Gastroesophageal sphincter (tissue), 4 donors: ENCODE measurements at regions not wholly inside any gene's neighbourhood (a gene's known extent, or its start where the extent isn't known, plus 50 kb on each side); places are given as distances from the start of the nearest gene placed in this dataset.

ENCODE experiments used
- ATAC-seq: fragments of 150-250 bp; one replicate; pipeline ENCODE4 v1.9.1; 2016; ENCODE audit warnings: mild to moderate bottlenecking, moderate library complexity
- H3K27ac ChIP-seq, 4 donors: fragments of 200-600 bp; sonication (generic) in 3 of 4; 1 replicate in 3 of 4; 2 replicates in 1 of 4; pipeline ENCODE4 v1.5.1; 2016 to 2019
- H3K27me3 ChIP-seq: fragments of 200-600 bp; sonication (generic); one replicate; pipeline ENCODE4 v1.5.1; 2019
- H3K36me3 ChIP-seq, 2 donors: fragments of 200-600 bp; sonication (generic); one replicate each; pipeline ENCODE4 v1.5.1; 2019; ENCODE audit warnings: control low read depth in 1 of 2
- H3K4me1 ChIP-seq, 3 donors: fragments of 200-600 bp; sonication (generic); 1 replicate in 2 of 3; 2 replicates in 1 of 3; pipeline ENCODE4 v1.5.1; 2016 to 2019; ENCODE audit warnings: control low read depth in 2 of 3
- H3K4me3 ChIP-seq, 2 donors: fragments of 200-600 bp; sonication (generic); one replicate each; pipeline ENCODE4 v1.5.1; 2019; ENCODE audit warnings: mild to moderate bottlenecking in 1 of 2, moderate library complexity in 1 of 2
- H3K9me3 ChIP-seq, 3 donors: fragments of 200-600 bp; sonication (generic); one replicate each; pipeline ENCODE4 v1.5.1; 2017 to 2019; ENCODE audit warnings: control low read depth in 2 of 3
- EP300 ChIP-seq: sonication (generic); formaldehyde crosslinking; IDR thresholded peaks from one replicate; pipeline ENCODE4 v1.6.1; 2017; ENCODE audit warnings: antibody characterized with exemption, mild to moderate bottlenecking
- POLR2A ChIP-seq, 2 donors: fragments of 450-650 bp; IDR thresholded peaks; one replicate each; pipeline ENCODE4 v1.6.1; 2017; ENCODE audit warnings: antibody characterized with exemption in 2 of 2, mild to moderate bottlenecking in 2 of 2, moderate library complexity in 1 of 2
- POLR2AphosphoS5 ChIP-seq: sonication (generic); formaldehyde crosslinking; IDR thresholded peaks from one replicate; pipeline ENCODE4 v1.6.1; 2017; ENCODE audit warnings: antibody characterized with exemption
- WGBS, 2 donors: methylation state at CpG; one replicate each; pipeline ENCODE4 v1.1.5; 2018; ENCODE audit warnings: low coverage in 1 of 2; 5-methylcytosine and 5-hydroxymethylcytosine counted together
- TF ChIP-seq, protein P1 (sequence below), 4 experiments: fragments of 200-600 bp in 2 of 4; fragments of 450-650 bp in 2 of 4; sonication (generic) in 1 of 4; IDR thresholded peaks; one replicate each; pipeline ENCODE4 v1.5.1; 2017 to 2019; ENCODE audit warnings: antibody characterized with exemption in 4 of 4, mild to moderate bottlenecking in 2 of 4, moderate library complexity in 2 of 4

DNA sequence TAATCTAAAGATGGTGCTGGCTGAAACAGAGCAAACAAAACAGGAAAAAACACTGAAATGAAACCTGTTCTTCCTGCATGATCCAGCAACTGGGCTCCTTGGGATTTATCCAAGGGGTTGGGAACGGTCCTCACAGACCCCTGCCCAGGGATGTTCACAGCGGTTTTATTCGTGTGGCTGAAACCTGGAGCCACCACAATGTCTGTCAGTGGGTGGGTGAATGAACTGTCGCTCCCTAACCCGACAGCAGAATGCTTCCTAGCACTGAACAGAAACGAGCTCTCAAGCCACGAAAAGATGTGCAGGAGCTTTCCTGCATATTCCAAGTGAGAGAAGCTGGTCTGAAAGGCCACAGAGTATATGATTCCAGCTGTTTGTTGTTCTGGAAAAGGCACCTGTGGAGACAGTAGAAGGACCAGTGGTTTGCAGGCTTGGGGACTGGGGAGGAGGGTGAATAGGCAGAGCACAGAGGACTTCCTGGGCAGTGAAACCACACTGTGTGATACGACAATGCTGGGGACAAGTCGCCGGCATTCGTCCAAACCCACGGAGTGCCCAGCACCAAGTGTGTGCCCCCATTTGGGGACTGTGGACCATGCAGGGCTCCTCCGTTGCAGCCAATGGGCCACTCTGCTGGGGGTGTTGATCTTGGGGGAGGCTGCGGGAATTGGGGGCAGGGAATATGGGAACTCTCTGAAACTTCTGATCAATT is 73.9 kb downstream of the TEX29 start:
- Histone ChIP-seq H3K4me1 (no peaks in the 10 kb centered on the region), H3K4me3 (no peak overlapping the region), H3K9me3 (no peaks in the 10 kb centered on the region), H3K36me3 (no peaks in the 10 kb centered on the region), H3K27ac (no peak overlapping the region), H3K27me3 (no peaks in the 10 kb centered on the region)
- 82 to 96% methylated on average over 5 to 7 of the region's 14 CpGs for WGBS, 2 donors
- no peak for ATAC-seq
- TF ChIP-seq, protein P1, sequence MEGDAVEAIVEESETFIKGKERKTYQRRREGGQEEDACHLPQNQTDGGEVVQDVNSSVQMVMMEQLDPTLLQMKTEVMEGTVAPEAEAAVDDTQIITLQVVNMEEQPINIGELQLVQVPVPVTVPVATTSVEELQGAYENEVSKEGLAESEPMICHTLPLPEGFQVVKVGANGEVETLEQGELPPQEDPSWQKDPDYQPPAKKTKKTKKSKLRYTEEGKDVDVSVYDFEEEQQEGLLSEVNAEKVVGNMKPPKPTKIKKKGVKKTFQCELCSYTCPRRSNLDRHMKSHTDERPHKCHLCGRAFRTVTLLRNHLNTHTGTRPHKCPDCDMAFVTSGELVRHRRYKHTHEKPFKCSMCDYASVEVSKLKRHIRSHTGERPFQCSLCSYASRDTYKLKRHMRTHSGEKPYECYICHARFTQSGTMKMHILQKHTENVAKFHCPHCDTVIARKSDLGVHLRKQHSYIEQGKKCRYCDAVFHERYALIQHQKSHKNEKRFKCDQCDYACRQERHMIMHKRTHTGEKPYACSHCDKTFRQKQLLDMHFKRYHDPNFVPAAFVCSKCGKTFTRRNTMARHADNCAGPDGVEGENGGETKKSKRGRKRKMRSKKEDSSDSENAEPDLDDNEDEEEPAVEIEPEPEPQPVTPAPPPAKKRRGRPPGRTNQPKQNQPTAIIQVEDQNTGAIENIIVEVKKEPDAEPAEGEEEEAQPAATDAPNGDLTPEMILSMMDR (IDR thresholded peaks at IDR 0.05) = no peak
- TF ChIP-seq POLR2AphosphoS5 (no peak), POLR2A (IDR thresholded peaks at IDR 0.05) (no peak), EP300 (no peak)

DNA sequence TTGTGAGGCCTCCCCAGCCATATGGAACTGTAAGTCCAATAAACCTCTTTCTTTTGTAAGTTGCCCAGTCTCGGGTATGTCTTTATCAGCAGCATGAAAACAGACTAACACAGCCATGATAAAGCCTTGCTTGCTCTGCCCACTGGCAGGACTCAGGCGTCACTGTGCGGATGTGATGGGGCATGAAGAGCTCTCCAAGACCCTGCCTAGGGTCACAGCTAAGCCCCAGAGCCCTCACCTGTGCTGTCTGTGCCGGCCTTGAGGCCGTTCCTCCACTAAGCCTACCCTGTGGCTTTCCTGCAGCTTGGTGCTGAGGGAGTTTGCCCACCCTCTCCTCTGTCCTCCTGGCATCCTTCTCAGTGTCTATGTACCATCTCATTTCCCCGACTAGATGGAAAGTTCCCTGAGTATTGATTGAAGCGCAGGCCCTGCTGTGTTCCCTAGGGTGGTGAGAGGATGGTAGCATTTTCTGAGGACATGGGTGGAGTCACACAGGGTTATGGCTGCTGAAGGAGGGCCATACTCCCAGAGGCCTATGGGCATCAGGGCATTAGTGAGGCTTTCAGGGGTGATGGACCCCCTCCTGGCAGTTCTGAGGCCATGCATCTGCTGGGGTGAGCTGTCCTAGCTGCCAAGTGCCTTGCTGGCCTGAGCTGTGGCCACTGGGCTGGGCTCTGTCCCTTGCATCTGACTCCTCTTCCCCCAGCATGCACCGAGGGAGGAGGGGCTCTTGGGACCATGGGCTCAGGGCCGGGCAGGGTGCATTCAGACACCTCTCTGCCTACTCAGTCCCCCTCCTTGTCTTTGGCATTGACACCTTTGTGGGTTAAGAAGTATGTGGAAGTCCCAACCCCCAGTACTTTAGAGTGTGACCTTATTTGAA is 75.3 kb downstream of the TEX29 start:
- Histone ChIP-seq H3K36me3 (no peaks in the 10 kb centered on the region), H3K27me3 (no peaks in the 10 kb centered on the region), H3K4me3 (no peak overlapping the region), H3K4me1 (no peaks in the 10 kb centered on the region), H3K9me3 (no peaks in the 10 kb centered on the region), H3K27ac (no peak overlapping the region)
- ATAC-seq = no peak
- 70% methylated on average over 2 of the region's 9 CpGs; no CpG with 5 or more reads in 1 of the 2 donors for WGBS, 2 donors
- no peak for TF ChIP-seq POLR2AphosphoS5
- TF ChIP-seq, protein P1 (IDR thresholded peaks at IDR 0.05) = no peak
- TF ChIP-seq EP300 = no peak
- TF ChIP-seq POLR2A (IDR thresholded peaks at IDR 0.05) = no peak

DNA sequence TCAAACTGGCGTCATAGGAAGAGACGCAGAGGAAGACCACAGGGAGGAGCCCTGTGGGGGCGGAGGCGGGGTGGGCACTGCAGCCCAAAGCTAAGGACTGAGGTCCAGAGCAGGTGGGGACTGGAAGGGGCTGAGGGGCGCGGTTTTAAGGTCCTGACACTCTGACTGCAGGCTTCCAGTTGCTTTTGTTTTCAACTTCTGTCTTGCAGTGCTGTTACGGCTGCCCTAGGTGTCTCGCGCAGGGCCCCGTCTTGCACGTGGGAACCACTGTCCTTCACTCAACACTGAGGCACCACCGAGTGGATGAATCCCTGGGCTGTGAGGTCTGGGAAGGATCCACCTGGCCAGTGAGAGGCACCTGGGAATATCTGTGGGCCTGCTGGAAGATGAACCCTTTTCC is 76.0 kb downstream of the TEX29 start:
- no peaks in the 10 kb centered on the region for H3K4me1 ChIP-seq
- no peak for ATAC-seq
- TF ChIP-seq POLR2AphosphoS5 (no peak), EP300 (no peak), POLR2A (IDR thresholded peaks at IDR 0.05) (no peak)
- TF ChIP-seq, protein P1 (IDR thresholded peaks at IDR 0.05) = no peak
- H3K27ac ChIP-seq = no peak overlapping the region
- H3K36me3 ChIP-seq = no peaks in the 10 kb centered on the region
- H3K27me3 ChIP-seq = no peaks in the 10 kb centered on the region
- H3K9me3 ChIP-seq = no peaks in the 10 kb centered on the region
- H3K4me3 ChIP-seq = no peak overlapping the region
- 83% methylated on average over 5 of the region's 12 CpGs; no CpG with 5 or more reads in 1 of the 2 donors for WGBS, 2 donors

DNA sequence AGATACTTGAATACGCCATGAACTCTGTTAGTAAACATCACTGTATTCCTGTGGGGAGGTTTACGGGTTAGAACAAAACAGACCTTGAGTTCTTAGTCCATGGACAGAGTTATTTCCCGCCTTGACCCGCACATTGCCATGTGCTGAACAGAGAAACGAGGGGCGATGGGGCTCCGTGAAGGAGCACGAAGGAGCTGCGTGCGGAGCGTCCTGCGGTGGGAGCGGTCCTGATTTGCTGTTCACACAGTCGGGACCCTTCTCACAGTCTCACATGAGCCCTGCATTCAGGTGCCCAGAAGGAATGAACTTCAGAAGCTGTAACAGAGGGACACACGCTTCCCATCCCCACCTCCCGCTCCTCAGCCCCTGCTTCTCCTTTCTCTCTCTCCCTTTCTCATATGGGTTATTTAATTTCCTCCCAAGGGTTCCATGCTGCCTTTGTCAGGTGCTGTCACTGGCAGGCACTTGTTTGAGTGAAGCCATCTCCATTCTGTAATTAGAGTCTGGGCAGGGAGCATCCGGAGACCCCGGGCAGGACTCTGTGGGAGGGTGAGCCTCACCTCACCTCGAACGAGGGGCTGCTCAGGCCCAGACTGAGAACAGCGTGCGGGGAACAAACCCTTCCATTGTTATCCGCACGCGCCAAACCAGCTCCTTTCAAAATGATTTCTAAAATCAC is 76.9 kb downstream of the TEX29 start:
- Histone ChIP-seq H3K36me3 (no peaks in the 10 kb centered on the region), H3K4me1 (no peaks in the 10 kb centered on the region), H3K4me3 (no peak overlapping the region), H3K27me3 (no peaks in the 10 kb centered on the region), H3K27ac (no peak overlapping the region), H3K9me3 (no peaks in the 10 kb centered on the region)
- 90% methylated on average over 20 of the region's 25 CpGs for WGBS, 2 donors
- TF ChIP-seq, protein P1 (IDR thresholded peaks at IDR 0.05) = no peak
- TF ChIP-seq POLR2AphosphoS5 (no peak), EP300 (no peak), POLR2A (IDR thresholded peaks at IDR 0.05) (no peak)
- no peak for ATAC-seq
